Endothelial cell (in vitro differentiated cells): ENCODE measurements at regions not wholly inside any gene's neighbourhood (a gene's known extent, or its start where the extent isn't known, plus 50 kb on each side); places are given as distances from the start of the nearest gene placed in this dataset.

Experiments used
- DNase-seq: peaks from one replicate; pipeline ENCODE4 v3.0.0; 2021; ENCODE audit warnings: low spot score
- H3K27ac Mint-ChIP-seq: one replicate; pipeline ENCODE4 v1.8.0; 2021; ENCODE audit warnings: mixed read lengths, inconsistent platforms; ENCODE audit not compliant: unreplicated experiment
- H3K27me3 Mint-ChIP-seq: one replicate; pipeline ENCODE4 v1.8.0; 2021; ENCODE audit warnings: mild to moderate bottlenecking, moderate library complexity, mixed read lengths, inconsistent platforms; ENCODE audit not compliant: unreplicated experiment
- H3K36me3 Mint-ChIP-seq: one replicate; pipeline ENCODE4 v1.8.0; 2021; ENCODE audit warnings: mild to moderate bottlenecking, low read depth, mixed read lengths, inconsistent platforms; ENCODE audit not compliant: unreplicated experiment
- H3K4me1 Mint-ChIP-seq: one replicate; pipeline ENCODE4 v1.8.0; 2021; ENCODE audit warnings: mild to moderate bottlenecking, mixed read lengths, inconsistent platforms; ENCODE audit not compliant: unreplicated experiment
- H3K4me3 Mint-ChIP-seq: one replicate; pipeline ENCODE4 v1.8.0; 2021; ENCODE audit warnings: mild to moderate bottlenecking, mixed read lengths, inconsistent platforms; ENCODE audit not compliant: unreplicated experiment
- H3K9me3 Mint-ChIP-seq: one replicate; pipeline ENCODE4 v1.8.0; 2021; ENCODE audit warnings: mixed read lengths, inconsistent platforms; ENCODE audit not compliant: unreplicated experiment
- TF ChIP-seq, protein P1 (sequence below): fragments of 200-600 bp; sonication (generic); IDR thresholded peaks from one replicate; pipeline ENCODE4 v1.5.0; 2021; ENCODE audit warnings: antibody characterized with exemption; ENCODE audit not compliant: unreplicated experiment

GRCh38 chr1:38246955-38247952, 200.7 kb upstream of the POU3F1 start:
- Mint-ChIP-seq H3K36me3 (no peaks in the 10 kb centered on the region), H3K9me3 (no peaks in the 10 kb centered on the region), H3K4me1 (no peaks in the 10 kb centered on the region), H3K27me3 (peaks cover 5% of the 10 kb centered on the region), H3K4me3 (no peak overlapping the region), H3K27ac (no peak overlapping the region)
- no peak for DNase-seq
- TF ChIP-seq, protein P1, sequence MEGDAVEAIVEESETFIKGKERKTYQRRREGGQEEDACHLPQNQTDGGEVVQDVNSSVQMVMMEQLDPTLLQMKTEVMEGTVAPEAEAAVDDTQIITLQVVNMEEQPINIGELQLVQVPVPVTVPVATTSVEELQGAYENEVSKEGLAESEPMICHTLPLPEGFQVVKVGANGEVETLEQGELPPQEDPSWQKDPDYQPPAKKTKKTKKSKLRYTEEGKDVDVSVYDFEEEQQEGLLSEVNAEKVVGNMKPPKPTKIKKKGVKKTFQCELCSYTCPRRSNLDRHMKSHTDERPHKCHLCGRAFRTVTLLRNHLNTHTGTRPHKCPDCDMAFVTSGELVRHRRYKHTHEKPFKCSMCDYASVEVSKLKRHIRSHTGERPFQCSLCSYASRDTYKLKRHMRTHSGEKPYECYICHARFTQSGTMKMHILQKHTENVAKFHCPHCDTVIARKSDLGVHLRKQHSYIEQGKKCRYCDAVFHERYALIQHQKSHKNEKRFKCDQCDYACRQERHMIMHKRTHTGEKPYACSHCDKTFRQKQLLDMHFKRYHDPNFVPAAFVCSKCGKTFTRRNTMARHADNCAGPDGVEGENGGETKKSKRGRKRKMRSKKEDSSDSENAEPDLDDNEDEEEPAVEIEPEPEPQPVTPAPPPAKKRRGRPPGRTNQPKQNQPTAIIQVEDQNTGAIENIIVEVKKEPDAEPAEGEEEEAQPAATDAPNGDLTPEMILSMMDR = no peak

DNA sequence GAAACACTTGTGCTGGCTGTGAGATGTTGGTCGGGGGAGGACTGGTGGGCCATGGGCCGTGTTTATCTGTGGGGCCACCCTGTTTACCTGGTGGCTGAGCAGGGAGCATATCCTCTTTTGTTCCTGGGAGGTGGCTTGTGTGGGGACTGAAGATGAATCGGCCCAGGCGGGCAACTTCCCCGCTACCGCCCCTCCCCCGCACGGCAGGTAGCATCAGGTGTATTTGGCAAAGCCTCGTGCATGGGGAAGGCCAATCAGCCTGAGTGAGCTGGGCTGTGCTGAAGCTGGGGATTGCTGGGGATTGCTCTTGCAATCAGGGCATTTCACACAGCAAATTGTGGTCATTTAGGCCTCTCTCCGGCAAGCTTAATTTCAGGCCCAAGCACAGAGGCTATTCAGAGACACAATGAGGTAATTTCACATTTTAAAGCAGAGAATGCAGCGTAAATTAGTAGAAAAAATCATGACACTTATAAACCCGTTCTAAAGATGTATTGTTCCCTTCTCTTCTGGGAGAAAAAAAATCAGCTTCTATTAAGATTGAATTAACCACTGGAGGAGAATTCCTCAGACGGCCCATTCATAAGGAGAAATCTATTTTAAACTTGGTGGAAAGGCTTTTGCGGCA, 197.7 kb upstream of the POU3F1 start:
- no peaks in the 10 kb centered on the region for H3K36me3 Mint-ChIP-seq
- peaks cover 5% of the 10 kb centered on the region for H3K27me3 Mint-ChIP-seq
- no peak for DNase-seq
- no peaks in the 10 kb centered on the region for H3K4me1 Mint-ChIP-seq
- no peak overlapping the region for H3K4me3 Mint-ChIP-seq
- H3K9me3 Mint-ChIP-seq = no peaks in the 10 kb centered on the region
- H3K27ac Mint-ChIP-seq = no peak overlapping the region
- TF ChIP-seq, protein P1 = no peak

DNA sequence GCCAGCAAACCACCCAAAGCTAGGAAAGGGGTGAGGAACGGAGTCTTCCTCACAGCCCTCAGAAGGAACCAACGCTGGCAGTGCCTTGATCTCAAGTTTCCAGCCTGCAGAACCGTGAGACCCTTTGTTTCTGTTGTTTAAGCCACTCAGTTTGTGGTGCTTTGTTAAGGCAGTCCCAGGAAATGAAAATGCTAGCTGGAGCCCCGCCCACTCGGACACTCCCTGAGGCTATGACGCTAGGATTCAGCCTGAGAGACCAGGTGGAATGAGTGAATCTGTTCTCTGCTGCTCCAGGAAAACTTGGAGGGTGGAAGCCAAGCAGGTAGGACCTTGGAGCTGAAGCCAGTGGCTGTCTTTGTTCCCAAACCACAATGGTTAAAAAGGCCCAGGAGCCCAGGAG, 196.5 kb upstream of the POU3F1 start:
- Mint-ChIP-seq H3K4me3 (no peak overlapping the region), H3K27ac (no peak overlapping the region), H3K4me1 (no peaks in the 10 kb centered on the region), H3K36me3 (no peaks in the 10 kb centered on the region), H3K27me3 (peaks cover 4% of the 10 kb centered on the region), H3K9me3 (no peaks in the 10 kb centered on the region)
- TF ChIP-seq, protein P1 = no peak
- DNase-seq = no peak

- Mint-ChIP-seq H3K27me3 (peaks cover 4% of the 10 kb centered on the region), H3K36me3 (no peaks in the 10 kb centered on the region), H3K4me1 (no peaks in the 10 kb centered on the region), H3K4me3 (no peak overlapping the region), H3K27ac (no peak overlapping the region), H3K9me3 (no peaks in the 10 kb centered on the region)
- DNase-seq = no peak
- TF ChIP-seq, protein P1 = no peak
Measured at GRCh38 chr1:38242506-38242905, 195.9 kb upstream of the POU3F1 start.
